ENCODE measurements at regions not wholly inside any gene's neighbourhood (a gene's known extent, or its start where the extent isn't known, plus 50 kb on each side); places are given as distances from the start of the nearest gene placed in this dataset.

DNA sequence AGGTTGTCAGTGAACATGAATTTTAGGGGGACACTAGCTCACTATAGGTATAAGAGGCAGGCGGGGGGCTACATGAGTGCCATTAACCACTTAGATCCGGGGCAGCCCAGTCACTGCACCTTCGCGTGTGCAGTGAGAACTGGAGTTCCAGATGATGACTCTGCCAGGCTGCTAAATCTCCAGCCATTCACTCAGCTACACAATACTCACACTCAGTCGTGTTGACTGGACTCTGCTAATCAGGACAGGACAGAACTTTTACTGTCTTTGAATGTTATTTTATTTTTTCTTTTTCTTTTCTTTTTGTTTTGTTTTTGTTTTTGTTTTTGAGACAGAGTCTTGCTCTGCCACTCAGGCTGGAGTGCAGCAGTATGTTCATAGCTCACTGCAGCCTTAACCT, 465.6 kb downstream of the AACS start:
- TF ChIP-seq POLR2A (IDR thresholded peaks at IDR 0.05), result no peak
- TF ChIP-seq, protein P1, sequence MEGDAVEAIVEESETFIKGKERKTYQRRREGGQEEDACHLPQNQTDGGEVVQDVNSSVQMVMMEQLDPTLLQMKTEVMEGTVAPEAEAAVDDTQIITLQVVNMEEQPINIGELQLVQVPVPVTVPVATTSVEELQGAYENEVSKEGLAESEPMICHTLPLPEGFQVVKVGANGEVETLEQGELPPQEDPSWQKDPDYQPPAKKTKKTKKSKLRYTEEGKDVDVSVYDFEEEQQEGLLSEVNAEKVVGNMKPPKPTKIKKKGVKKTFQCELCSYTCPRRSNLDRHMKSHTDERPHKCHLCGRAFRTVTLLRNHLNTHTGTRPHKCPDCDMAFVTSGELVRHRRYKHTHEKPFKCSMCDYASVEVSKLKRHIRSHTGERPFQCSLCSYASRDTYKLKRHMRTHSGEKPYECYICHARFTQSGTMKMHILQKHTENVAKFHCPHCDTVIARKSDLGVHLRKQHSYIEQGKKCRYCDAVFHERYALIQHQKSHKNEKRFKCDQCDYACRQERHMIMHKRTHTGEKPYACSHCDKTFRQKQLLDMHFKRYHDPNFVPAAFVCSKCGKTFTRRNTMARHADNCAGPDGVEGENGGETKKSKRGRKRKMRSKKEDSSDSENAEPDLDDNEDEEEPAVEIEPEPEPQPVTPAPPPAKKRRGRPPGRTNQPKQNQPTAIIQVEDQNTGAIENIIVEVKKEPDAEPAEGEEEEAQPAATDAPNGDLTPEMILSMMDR (IDR thresholded peaks at IDR 0.05 in 8 of 11, conservative IDR thresholded peaks at IDR 0.05 in 3 of 11), result no peak
